GM18873 (cell line): ENCODE measurements at regions not wholly inside any gene's neighbourhood (a gene's known extent, or its start where the extent isn't known, plus 50 kb on each side); places are given as distances from the start of the nearest gene placed in this dataset.
A peak's percentile ranks its signal among the peaks of the same experiment; 100 is the strongest.

Experiments used
- ATAC-seq: cut with Tn5 transposase; IDR thresholded peaks from one replicate; pipeline ENCODE4 v1.9.1; 2021; ENCODE audit warnings: mild to moderate bottlenecking, moderate library complexity, moderate number of reproducible peaks; ENCODE audit not compliant: unreplicated experiment, low FRiP score

- no peak for ATAC-seq
Observed at GRCh38 chr6:40914005-40914404, 125.0 kb downstream of the UNC5CL start.

- ATAC-seq = peak; percentile 84
Observed at GRCh38 chr6:40912158-40912946, 126.7 kb downstream of the UNC5CL start.

- no peak for ATAC-seq
Observed at GRCh38 chr6:40910260-40910893, 128.6 kb downstream of the UNC5CL start.

GRCh38 chr6:40909811-40910210, 129.2 kb downstream of the UNC5CL start:
- ATAC-seq = no peak

- no peak for ATAC-seq
Observed at GRCh38 chr6:40907198-40907701, 131.8 kb downstream of the UNC5CL start.

GRCh38 chr6:40906759-40907158, 132.3 kb downstream of the UNC5CL start:
- ATAC-seq = no peak

- no peak for ATAC-seq
Observed at GRCh38 chr6:40904583-40905194, 134.3 kb downstream of the UNC5CL start.

GRCh38 chr6:40903456-40903855, 135.6 kb downstream of the UNC5CL start:
- no peak for ATAC-seq

GRCh38 chr6:40901322-40902055, 137.5 kb downstream of the UNC5CL start:
- no peak for ATAC-seq

- ATAC-seq = no peak
Observed at GRCh38 chr6:40900791-40901190, 138.2 kb downstream of the UNC5CL start.

- ATAC-seq = no peak
Observed at GRCh38 chr6:40899684-40900155, 139.3 kb downstream of the UNC5CL start.

- ATAC-seq = no peak
Observed at GRCh38 chr6:40898073-40898472, 140.9 kb downstream of the UNC5CL start.

- ATAC-seq = no peak
Observed at GRCh38 chr6:40897390-40898003, 141.5 kb downstream of the UNC5CL start.

GRCh38 chr6:40896696-40897095, 142.3 kb downstream of the UNC5CL start:
- no peak for ATAC-seq

GRCh38 chr6:40894962-40895799, 143.8 kb downstream of the UNC5CL start:
- no peak for ATAC-seq

- ATAC-seq = no peak
Observed at GRCh38 chr6:40893021-40893420, 146.0 kb downstream of the UNC5CL start.

GRCh38 chr6:40892223-40892622, 146.8 kb downstream of the UNC5CL start:
- no peak for ATAC-seq

- no peak for ATAC-seq
Observed at GRCh38 chr6:40891686-40892085, 147.3 kb downstream of the UNC5CL start.

GRCh38 chr6:40891131-40891530, 147.9 kb downstream of the UNC5CL start:
- ATAC-seq = no peak
